GM12878 (cell line): ENCODE measurements at regions not wholly inside any gene's neighbourhood (a gene's known extent, or its start where the extent isn't known, plus 50 kb on each side); places are given as distances from the start of the nearest gene placed in this dataset.

Source experiments
- ATF7 ChIP-seq: fragments of 450-650 bp; IDR thresholded peaks from 2 replicates; pipeline ENCODE4 v1.6.1; 2016; ENCODE audit warnings: low read depth, mild to moderate bottlenecking
- BCL11A ChIP-seq: IDR thresholded peaks from 2 replicates; pipeline ENCODE4 v1.6.1; 2011; ENCODE audit warnings: low read depth, low read length
- BMI1 ChIP-seq: fragments of 450-650 bp; IDR thresholded peaks from 2 replicates; pipeline ENCODE4 v1.6.1; 2016; ENCODE audit warnings: mild to moderate bottlenecking, moderate library complexity, borderline replicate concordance
- CREB1 ChIP-seq: IDR thresholded peaks from 2 replicates; pipeline ENCODE4 v1.6.1; 2012; ENCODE audit warnings: low read depth, mild to moderate bottlenecking, inconsistent platforms
- E2F4 ChIP-seq: IDR thresholded peaks from 2 replicates; pipeline ENCODE4 v1.6.1; 2012; ENCODE audit warnings: low read depth, low read length, improper control_type of control experiment
- EGR1 ChIP-seq, 2 experiments: IDR thresholded peaks; 1 replicate in 1 of 2; 2 replicates in 1 of 2; pipeline ENCODE4 v1.6.1; 2011 to 2012; ENCODE audit warnings: low read depth in 2 of 2, low read length in 2 of 2, borderline replicate concordance in 1 of 2, mild to moderate bottlenecking in 1 of 2, moderate library complexity in 1 of 2
- EP300 ChIP-seq, 2 experiments: fragments of 150-350 bp in 1 of 2; IDR thresholded peaks; 2 replicates each; pipeline ENCODE4 v1.6.1; 2011 to 2012; ENCODE audit warnings: low read depth in 2 of 2, low read length in 2 of 2, borderline replicate concordance in 1 of 2, improper control_type of control experiment in 1 of 2, inconsistent platforms in 1 of 2; ENCODE audit not compliant: control insufficient read depth in 1 of 2
- ESRRA ChIP-seq: IDR thresholded peaks from 2 replicates; pipeline ENCODE4 v1.6.1; 2012; ENCODE audit warnings: mild to moderate bottlenecking, low read length, improper control_type of control experiment
- ETV6 ChIP-seq, 2 experiments: fragments of 450-650 bp in 1 of 2; IDR thresholded peaks in 1 of 2; conservative IDR thresholded peaks in 1 of 2; 2 replicates each; pipeline ENCODE4 v1.6.1; 2014; ENCODE audit warnings: antibody characterized with exemption in 1 of 2, borderline replicate concordance in 1 of 2, low read depth in 1 of 2, mild to moderate bottlenecking in 1 of 2, moderate library complexity in 1 of 2
- FOXM1 ChIP-seq: IDR thresholded peaks from 2 replicates; pipeline ENCODE4 v1.6.1; 2012; ENCODE audit warnings: low read depth, mild to moderate bottlenecking, inconsistent platforms, low read length, moderate library complexity
- IKZF1 ChIP-seq: fragments of 450-650 bp; conservative IDR thresholded peaks from 2 replicates; pipeline ENCODE4 v1.6.1; 2017; ENCODE audit warnings: antibody characterized with exemption, mild to moderate bottlenecking
- IKZF2 ChIP-seq, 2 experiments: fragments of 450-650 bp; IDR thresholded peaks; 2 replicates each; pipeline ENCODE4 v1.6.1; 2017; ENCODE audit warnings: mild to moderate bottlenecking in 2 of 2, moderate library complexity in 2 of 2
- JUND ChIP-seq: IDR thresholded peaks from 2 replicates; pipeline ENCODE4 v1.6.1; 2012; ENCODE audit warnings: low read depth, mild to moderate bottlenecking, low read length, improper control_type of control experiment, moderate library complexity
- KDM1A ChIP-seq: fragments of 200-600 bp; sonication (generic); IDR thresholded peaks from 2 replicates; pipeline ENCODE4 v1.6.1; 2016; ENCODE audit warnings: borderline replicate concordance
- MEF2B ChIP-seq: fragments of 450-650 bp; IDR thresholded peaks from 2 replicates; pipeline ENCODE4 v1.6.1; 2018; ENCODE audit warnings: mild to moderate bottlenecking, moderate library complexity; ENCODE audit not compliant: partially characterized antibody, poor library complexity, severe bottlenecking
- MTA2 ChIP-seq: fragments of 450-650 bp; IDR thresholded peaks from 2 replicates; pipeline ENCODE4 v1.6.1; 2016; ENCODE audit warnings: low read depth, mild to moderate bottlenecking, moderate library complexity
- NFIC ChIP-seq: IDR thresholded peaks from 2 replicates; pipeline ENCODE4 v1.6.1; 2012; ENCODE audit warnings: low read depth, mild to moderate bottlenecking, inconsistent platforms, low read length, moderate library complexity
- NR2C1 ChIP-seq: fragments of 450-650 bp; IDR thresholded peaks from 2 replicates; pipeline ENCODE4 v1.6.1; 2017; ENCODE audit warnings: antibody characterized with exemption, mild to moderate bottlenecking, moderate library complexity
- PAX5 ChIP-seq: IDR thresholded peaks from 2 replicates; pipeline ENCODE4 v1.6.1; 2011; ENCODE audit warnings: low read depth, low read length, borderline replicate concordance
- POLR2A ChIP-seq: IDR thresholded peaks from 2 replicates; pipeline ENCODE4 v1.6.1; 2011; ENCODE audit warnings: low read depth, mild to moderate bottlenecking, low read length
- POU2F2 ChIP-seq: IDR thresholded peaks from 3 replicates; pipeline ENCODE4 v1.6.1; 2011; ENCODE audit warnings: low read depth, mild to moderate bottlenecking, low read length, borderline replicate concordance
- RBBP5 ChIP-seq: fragments of 200-600 bp; sonication (generic); conservative IDR thresholded peaks from 2 replicates; pipeline ENCODE4 v1.6.1; 2016
- RCOR1 ChIP-seq: conservative IDR thresholded peaks from 2 replicates; pipeline ENCODE4 v1.6.1; 2012; ENCODE audit warnings: low read depth, low read length, improper control_type of control experiment
- RUNX3 ChIP-seq: IDR thresholded peaks from 2 replicates; pipeline ENCODE4 v1.6.1; 2012; ENCODE audit warnings: low read length, inconsistent platforms
- SIN3A ChIP-seq: IDR thresholded peaks from 2 replicates; pipeline ENCODE4 v1.6.1; 2012; ENCODE audit warnings: low read depth, low read length, improper control_type of control experiment
- TCF12 ChIP-seq: IDR thresholded peaks from 2 replicates; pipeline ENCODE4 v1.6.1; 2011; ENCODE audit warnings: low read depth, mild to moderate bottlenecking, low read length
- YY1 ChIP-seq: IDR thresholded peaks from 2 replicates; pipeline ENCODE4 v1.6.1; 2011; ENCODE audit warnings: low read depth, mild to moderate bottlenecking, low read length
- ZBTB40 ChIP-seq: fragments of 450-650 bp; IDR thresholded peaks from 2 replicates; pipeline ENCODE4 v1.6.1; 2016; ENCODE audit warnings: mild to moderate bottlenecking, moderate library complexity, borderline replicate concordance
- ZNF384 ChIP-seq: IDR thresholded peaks from 2 replicates; pipeline ENCODE4 v1.6.1; 2012; ENCODE audit warnings: low read depth, mild to moderate bottlenecking, low read length, improper control_type of control experiment, borderline replicate concordance
- ZSCAN29 ChIP-seq: fragments of 450-650 bp; IDR thresholded peaks from 2 replicates; pipeline ENCODE4 v1.6.1; 2017; ENCODE audit warnings: mild to moderate bottlenecking, moderate library complexity

GRCh38 chr10:31101123-31101522 is 69.5 kb upstream of the ZNF438 start (continued):
- 0 out of 2 replicates have a peak, but pooled peaks have one; percentile 25 for TF ChIP-seq CREB1
- TF ChIP-seq E2F4 = no peak
- TF ChIP-seq BCL11A = peak; percentile 75
- no peak for TF ChIP-seq KDM1A
- peak in 1 of 2 experiments; percentile 20; a peak in 1 of 3 replicates for TF ChIP-seq EGR1 (IDR thresholded peaks at IDR 0.05; ENCODE audit: borderline replicate concordance in 1 of 2, low read depth in 2 of 2, low read length in 2 of 2)
- TF ChIP-seq YY1 = no peak
- no peak for TF ChIP-seq POU2F2
- TF ChIP-seq ESRRA = no peak
- no peak for TF ChIP-seq POLR2A
- TF ChIP-seq FOXM1 = peak; percentile 36; the same call in 1 of the 2 replicates
- peak; percentile 90 for TF ChIP-seq IKZF2 (IDR thresholded peaks at IDR 0.05)
- peak; percentile 72 for TF ChIP-seq MTA2
- TF ChIP-seq NFIC = peak; percentile 75; the same call in 1 of the 2 replicates
- TF ChIP-seq ZSCAN29 = no peak
- no peak for TF ChIP-seq ZBTB40
- TF ChIP-seq BMI1 = no peak
- peak; percentile 52 to 80; a peak in 3 of 4 replicates for TF ChIP-seq EP300 (IDR thresholded peaks at IDR 0.05; ENCODE audit: borderline replicate concordance in 1 of 2, control insufficient read depth in 1 of 2, low read depth in 2 of 2, low read length in 2 of 2)
- TF ChIP-seq TCF12 = peak; percentile 66
- TF ChIP-seq JUND = no peak
- TF ChIP-seq RBBP5 = no peak
- TF ChIP-seq MEF2B = peak; percentile 28
- TF ChIP-seq ETV6 (conservative IDR thresholded peaks at IDR 0.05 in 1 of 2, IDR thresholded peaks at IDR 0.05 in 1 of 2; ENCODE audit: borderline replicate concordance in 1 of 2, low read depth in 1 of 2) = peak in 1 of 2 experiments; percentile 83; a peak in 2 of 4 replicates
- TF ChIP-seq ZNF384 = peak; percentile 54; the same call in 1 of the 2 replicates
- peak; percentile 67 for TF ChIP-seq ATF7
- 0 out of 2 replicates have a peak, but pooled peaks have one; percentile 27 for TF ChIP-seq PAX5
- TF ChIP-seq IKZF1 = peak; percentile 89
- TF ChIP-seq RUNX3 = peak; percentile 89
- no peak for TF ChIP-seq SIN3A
- no peak for TF ChIP-seq RCOR1
- TF ChIP-seq NR2C1 = no peak
